ENCODE measurements at regions not wholly inside any gene's neighbourhood (a gene's known extent, or its start where the extent isn't known, plus 50 kb on each side); places are given as distances from the start of the nearest gene placed in this dataset.
"Not testable (repeated sequence)": the region's sequence is repeated elsewhere in the genome, so short reads cannot be mapped to it uniquely, and the experiment has no call there.

DNA sequence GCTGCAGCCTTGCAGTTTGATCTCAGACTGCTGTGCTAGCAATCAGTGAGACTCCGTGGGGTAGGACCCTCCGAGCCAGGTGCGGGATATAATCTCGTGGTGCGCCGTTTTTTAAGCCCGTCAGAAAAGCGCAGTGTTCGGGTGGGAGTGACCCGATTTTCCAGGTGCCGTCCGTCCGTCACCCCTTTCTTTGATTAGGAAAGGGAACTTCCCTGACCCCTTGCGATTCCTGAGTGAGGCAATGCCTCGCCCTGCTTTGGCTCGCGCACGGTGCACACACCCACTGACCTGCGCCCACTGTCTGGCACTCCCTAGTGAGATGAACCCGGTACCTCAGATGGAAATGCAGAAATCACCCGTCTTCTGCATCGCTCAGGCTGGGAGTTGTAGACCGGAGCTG, 203.2 kb downstream of the SNCAIP start:
- DNase-seq = not testable (repeated sequence)

DNA sequence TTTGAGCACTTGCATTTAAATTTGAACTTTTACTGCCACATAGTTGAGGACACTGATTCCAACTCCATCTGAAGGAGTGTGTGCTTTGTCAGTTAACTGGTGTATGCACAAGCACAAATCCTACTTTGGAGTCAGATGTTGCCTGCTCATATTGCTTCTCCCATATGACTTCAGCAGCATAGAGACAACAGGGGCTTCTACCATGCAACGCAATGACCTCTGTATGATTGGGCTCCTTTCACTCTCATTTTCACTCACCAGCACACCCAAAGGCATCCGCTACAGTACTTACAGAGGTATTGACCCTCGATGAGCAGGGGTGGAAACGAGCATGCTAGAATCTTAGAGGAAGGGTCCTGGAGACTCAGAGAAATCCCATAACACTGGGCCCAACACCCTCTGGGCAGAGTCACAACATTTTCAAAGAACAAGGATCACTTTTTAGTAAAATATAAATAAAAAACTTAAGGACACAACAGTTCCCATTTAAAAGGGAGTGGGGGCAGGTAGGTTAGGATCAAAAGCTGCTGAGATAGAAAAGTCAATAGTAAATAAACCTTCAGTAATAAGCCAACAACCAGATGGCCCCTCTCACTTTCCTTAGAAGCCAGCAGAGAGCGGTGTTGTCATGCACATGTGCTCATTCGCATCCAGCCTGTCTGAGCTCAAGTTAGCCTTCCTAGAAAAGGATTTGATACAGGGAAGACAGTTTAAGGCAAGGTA, 203.8 kb downstream of the SNCAIP start:
- peak; percentile 58 for DNase-seq

GRCh38 chr5:122516432-122516743, 204.4 kb downstream of the SNCAIP start:
- DNase-seq = no peak

DNA sequence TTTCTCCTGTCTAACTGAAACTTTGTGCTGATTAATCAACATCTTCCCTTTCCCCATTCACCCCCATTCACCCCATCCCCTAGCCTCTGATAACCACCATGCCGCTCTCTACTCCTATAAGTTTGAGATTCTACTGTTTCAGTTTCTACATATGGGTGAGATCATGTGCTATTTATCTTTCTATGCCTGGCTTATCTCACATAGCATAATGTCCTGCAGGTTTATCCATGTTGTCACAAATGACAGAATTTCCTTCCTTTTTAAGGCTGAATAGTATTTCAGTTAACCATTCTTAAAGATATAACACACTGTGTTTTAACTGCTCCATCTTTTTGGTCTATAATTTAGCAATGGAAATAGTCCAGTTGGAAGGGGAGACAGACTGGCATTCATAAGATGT, 205.1 kb downstream of the SNCAIP start:
- DNase-seq = peak; percentile 7

DNA sequence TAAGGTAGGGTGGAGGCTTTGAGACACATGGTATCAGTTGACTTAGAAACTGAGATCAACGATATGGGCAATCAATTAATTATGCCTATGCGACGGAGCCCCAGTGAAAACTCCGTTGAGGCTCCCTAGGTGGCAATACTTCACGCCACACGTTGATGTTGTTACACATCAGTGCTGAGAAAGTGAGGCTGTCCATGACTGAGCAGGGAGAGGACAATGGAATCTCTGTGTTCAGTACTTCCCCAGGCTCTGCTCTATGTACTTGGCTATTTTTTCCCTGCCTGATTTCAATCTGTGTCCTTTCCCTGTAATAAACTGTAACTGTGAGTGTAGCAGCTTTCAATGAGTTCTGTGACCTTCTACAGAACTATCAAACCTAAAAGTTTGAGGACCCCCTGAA, 211.7 kb downstream of the SNCAIP start:
- no peak for DNase-seq

GRCh38 chr5:122527547-122527946, 215.5 kb downstream of the SNCAIP start:
- DNase-seq = no peak

DNA sequence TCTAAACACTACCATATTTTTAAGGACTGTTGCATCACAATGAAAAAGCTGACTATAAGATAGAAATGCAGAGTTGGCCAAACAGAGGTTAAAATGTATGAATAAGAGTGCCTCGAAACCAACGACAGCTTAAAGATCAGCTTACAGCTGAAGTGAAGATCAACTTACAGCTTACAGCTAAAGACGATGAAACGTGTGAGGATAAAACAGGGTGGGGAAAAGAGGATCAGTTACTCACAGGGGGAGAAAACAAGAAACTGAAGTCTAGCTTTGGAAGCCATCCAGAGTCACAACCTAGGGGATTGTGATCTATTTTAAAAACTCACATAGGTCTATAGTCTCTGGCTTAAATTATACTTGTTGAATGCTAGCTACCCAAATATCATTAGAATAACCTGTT, 220.0 kb downstream of the SNCAIP start:
- DNase-seq = no peak

DNA sequence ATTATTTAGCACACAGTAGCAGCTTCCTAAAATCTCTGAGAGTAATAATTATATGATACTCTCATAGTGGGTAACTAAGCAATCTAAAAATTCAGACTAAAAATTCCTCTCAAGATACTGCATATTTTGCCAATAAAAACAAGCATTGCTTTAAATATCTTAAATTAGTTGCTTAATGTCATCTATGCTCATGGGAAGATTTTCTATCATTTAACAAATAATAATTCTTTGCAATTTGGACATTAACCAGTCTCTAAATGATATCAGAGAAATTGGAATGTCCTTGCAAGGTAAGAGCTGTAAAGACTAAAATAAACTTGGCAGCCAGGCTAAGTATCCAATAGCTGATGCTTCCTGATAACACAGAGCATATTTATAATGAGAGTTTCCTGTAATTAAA, 221.8 kb downstream of the SNCAIP start:
- no peak for DNase-seq

- no peak for DNase-seq
These were observed 222.8 kb downstream of the SNCAIP start for GRCh38 chr5:122534829-122535228.

GRCh38 chr5:122541388-122541787, 229.4 kb downstream of the SNCAIP start:
- DNase-seq = no peak

DNA sequence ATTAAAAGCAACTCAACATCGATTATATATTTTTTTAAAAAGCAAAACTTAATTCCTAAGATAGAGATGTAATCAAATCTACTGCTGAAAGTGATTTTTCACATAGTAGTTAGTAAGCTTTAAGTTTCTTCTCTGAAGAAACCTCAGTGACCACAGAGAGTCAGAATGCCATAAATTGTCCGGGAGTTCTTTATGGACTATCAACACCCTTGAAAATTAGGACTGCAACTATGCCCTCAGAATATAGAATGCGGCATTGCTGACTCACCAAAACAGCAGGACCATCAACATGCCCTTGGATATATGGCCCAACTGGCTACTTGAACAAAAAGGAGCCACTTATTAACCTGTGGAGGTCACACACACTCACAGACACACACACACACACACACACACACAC, 228.9 kb upstream of the SNX2 start:
- DNase-seq = no peak

DNA sequence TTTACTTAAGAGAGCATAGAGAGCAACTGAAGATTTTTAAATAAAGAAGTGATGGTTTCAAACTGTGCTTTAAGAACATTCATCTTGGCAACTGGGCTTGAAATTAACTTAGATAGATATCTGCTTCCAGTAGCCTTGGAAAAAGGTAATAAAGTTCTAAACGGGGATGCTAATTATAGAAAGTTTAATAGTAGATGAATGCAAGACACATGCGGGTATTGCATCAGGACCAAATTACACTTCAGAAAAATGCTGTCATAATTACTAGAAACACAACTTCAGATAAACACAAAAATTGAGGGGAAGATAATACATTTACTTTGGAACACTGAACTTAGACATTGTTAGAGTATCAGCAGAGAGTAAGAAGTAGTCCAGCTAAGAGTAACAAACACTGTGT, 227.7 kb upstream of the SNX2 start:
- no peak for DNase-seq

DNA sequence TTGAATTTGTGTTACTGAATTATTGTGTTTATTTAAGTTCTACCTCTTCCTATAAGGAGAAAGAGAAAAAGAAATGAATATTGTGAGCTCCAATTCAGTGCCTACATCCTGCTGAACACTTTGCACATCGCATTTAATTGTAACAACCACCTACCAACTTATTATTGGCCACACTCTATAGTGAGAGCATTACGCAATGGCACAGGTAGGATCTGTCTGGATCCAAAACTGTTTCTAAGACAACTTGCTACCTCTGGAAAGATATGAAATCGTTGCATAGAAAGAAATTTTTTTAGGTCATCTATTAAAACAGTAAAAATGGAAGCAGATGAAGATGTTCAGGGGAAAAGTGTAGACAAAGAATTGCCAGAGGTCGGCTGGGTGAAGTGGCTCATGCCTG, 227.2 kb upstream of the SNX2 start:
- DNase-seq = no peak

DNA sequence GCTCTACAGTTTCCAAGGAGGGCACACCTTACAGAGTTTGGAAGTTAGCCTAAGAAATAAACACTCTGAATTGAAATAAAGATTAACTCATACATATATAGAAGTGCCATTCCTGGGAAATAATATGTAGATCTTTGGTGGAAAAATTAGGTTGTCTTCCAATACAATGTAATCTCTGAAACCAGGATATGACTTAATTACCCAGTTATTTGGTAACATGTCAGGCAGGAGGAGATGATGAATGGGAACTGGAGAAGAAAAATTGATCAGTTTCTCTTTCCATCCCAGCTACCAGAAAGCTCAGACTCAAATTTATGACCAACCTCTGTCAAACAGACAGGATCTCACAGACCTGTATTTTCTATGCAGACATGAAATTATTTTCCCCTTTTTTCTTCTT, 215.2 kb upstream of the SNX2 start:
- DNase-seq = no peak

DNA sequence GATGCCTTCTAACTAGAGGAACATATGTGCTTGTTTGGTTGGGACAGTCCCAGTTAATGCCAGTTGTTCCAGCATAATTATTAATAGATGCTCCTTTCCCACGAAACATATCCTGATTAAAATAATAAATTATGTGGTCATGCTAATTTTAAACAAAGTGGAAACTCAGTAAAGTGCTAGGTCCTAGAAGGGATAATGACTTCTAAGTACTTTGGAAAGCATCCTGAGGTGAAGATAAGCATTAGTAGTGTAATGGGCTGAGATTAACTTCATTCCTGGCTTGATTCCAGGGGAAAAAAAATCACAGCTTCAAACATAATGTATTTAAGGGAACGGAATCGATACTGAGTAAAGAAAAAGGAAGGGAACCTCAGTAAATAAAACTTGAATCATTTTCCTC, 213.7 kb upstream of the SNX2 start:
- no peak for DNase-seq

GRCh38 chr5:122565331-122565730, 209.5 kb upstream of the SNX2 start:
- DNase-seq = no peak

GRCh38 chr5:122576256-122577016, 198.4 kb upstream of the SNX2 start:
- DNase-seq = no peak

GRCh38 chr5:122581629-122582028, 193.3 kb upstream of the SNX2 start:
- no peak for DNase-seq

DNA sequence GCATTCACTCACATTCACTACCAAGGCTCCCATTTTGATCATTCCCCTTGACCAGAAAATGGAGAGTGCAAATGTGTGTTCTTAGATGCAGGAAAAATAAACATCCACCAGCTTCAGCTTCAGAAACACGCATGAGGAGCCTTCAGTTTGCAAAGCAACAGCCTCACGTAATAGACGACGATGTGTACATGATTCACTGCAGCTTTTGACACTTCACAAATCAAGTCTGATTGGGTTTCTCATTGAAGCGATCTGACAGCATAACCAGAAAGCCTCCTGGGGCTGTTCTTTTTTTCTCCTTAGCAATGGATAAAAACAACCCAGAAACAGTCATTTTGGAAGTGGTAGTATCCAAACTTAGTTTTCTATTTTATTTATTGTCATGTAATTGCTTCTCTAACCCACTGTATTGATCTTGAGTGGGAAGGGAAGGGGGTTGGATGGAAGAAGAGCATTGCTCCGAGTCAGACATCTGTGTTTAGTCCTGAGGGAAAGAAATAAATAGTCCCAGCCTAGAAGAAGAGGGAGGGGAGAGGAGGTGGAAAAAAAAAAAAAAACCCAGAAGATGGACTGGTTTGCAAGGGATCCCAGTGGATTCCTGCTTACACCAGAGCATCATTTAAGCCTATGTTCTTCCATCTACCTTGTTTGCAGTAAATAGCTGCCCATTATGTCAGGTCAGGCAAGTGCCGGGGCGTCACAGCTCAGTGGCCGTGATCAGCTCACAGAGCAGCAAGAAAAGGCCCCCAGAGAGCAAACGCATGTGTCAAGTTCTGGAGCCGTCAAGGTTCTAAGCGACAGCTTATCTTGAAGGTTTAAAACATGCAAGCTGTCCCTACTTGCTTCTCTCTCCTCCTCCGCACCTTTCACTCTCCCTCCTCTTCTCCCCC, 190.2 kb upstream of the SNX2 start:
- DNase-seq = no peak

DNA sequence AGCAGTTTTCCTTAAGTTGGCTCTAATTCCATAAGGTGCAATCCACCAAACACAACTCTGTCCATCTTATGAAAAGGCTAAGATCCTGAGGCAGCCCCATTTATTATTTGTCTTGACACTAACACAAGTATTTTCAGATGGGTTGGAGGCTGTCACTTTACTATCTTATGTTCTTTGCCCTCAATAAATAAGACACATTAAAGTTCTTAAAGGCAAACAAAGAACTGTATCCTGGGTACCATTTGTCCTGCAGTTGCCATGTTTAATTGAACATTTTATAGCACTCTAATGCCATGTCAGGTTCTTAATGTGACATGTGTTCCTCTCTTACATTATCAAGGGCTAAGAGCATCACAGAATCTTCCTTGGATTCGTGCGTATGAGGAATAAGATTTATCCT, 189.5 kb upstream of the SNX2 start:
- no peak for DNase-seq

DNA sequence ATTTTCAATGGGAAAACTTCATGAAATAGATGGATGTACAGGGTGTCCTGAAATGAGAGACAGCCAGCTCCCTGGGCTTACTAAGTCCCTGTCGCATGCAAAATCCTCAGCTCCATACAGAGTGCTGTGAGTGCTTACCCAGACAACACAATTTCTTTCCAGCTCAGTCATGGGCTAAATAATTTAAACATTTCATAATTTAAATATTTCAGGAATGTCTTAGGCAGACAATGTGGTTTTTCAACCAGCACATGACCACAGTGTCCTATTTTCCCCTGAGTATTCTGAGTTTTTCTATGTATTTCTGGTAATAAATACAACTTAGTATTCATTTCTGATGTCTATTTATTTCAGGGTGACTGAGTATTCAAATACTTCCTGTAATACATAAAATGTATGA, 188.5 kb upstream of the SNX2 start:
- no peak for DNase-seq

- DNase-seq = no peak
These were observed 183.1 kb upstream of the SNX2 start for GRCh38 chr5:122591828-122592227.

DNA sequence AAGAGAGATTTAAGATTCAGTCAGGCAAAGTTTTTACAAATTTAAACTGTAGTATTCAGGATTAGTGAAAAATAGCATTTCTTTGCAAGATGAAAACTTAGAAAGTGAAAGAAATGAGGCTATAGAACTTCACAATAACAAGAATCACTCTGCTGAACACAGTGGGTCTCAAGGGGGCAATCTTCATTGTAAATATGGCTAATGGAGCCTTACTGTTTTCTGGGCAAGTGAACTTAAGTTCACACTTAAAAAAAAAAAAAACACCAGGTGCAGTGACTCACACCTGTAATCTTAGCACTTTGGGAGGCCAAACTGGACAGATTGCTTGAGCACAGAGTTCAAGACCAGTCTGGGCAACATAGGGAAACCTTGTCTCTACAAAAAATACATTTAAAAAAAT, 175.9 kb upstream of the SNX2 start:
- no peak for DNase-seq

- DNase-seq = no peak
These were observed 174.0 kb upstream of the SNX2 start for GRCh38 chr5:122600924-122601323.

All from hematopoietic multipotent progenitor cell treated with erythropoietin and hydrocortisone succinate and interleukin-3 and kit ligand, for 8 days (in vitro differentiated cells).